Tibial nerve (tissue), 4 donors: ENCODE measurements at regions not wholly inside any gene's neighbourhood (a gene's known extent, or its start where the extent isn't known, plus 50 kb on each side); places are given as distances from the start of the nearest gene placed in this dataset.

Experiments
- DNase-seq, 2 donors: peaks; one replicate each; pipeline ENCODE4 v3.0.0-alpha.2; 2019; ENCODE audit warnings: low spot score in 2 of 2
- H3K27ac ChIP-seq, 4 donors: fragments of 200-600 bp; sonication (generic) in 3 of 4; one replicate each; pipeline ENCODE4 v1.5.1; 2017 to 2019; ENCODE audit warnings: mild to moderate bottlenecking in 1 of 4
- H3K27me3 ChIP-seq, 2 donors: fragments of 200-600 bp; sonication (generic) in 1 of 2; one replicate each; pipeline versions ENCODE4 v1.5.1 to v1.6.0; 2017 to 2019
- H3K36me3 ChIP-seq, 3 donors: fragments of 200-600 bp; sonication (generic); one replicate each; pipeline ENCODE4 v1.5.1; 2018 to 2019
- H3K4me1 ChIP-seq, 4 donors: fragments of 200-600 bp; sonication (generic) in 3 of 4; one replicate each; pipeline ENCODE4 v1.5.1; 2017 to 2019
- H3K4me3 ChIP-seq, 4 donors: fragments of 200-600 bp; sonication (generic) in 3 of 4; one replicate each; pipeline ENCODE4 v1.5.1; 2017 to 2019; ENCODE audit warnings: mild to moderate bottlenecking in 1 of 4, moderate library complexity in 1 of 4
- H3K9me3 ChIP-seq, 4 donors: fragments of 200-600 bp; sonication (generic) in 3 of 4; one replicate each; pipeline ENCODE4 v1.5.1; 2017 to 2019
- CTCF ChIP-seq, 5 experiments: fragments of 200-600 bp in 3 of 5; fragments of 450-650 bp in 2 of 5; sonication (generic) in 3 of 5; IDR thresholded peaks; one replicate each; pipeline ENCODE4 v1.5.1; 2016 to 2019; ENCODE audit warnings: antibody characterized with exemption in 5 of 5, mild to moderate bottlenecking in 3 of 5, moderate library complexity in 2 of 5
- EP300 ChIP-seq, 2 donors: sonication (generic); formaldehyde crosslinking; IDR thresholded peaks; one replicate each; pipeline ENCODE4 v1.6.1; 2017; ENCODE audit warnings: antibody characterized with exemption in 2 of 2, mild to moderate bottlenecking in 1 of 2
- POLR2A ChIP-seq, 2 donors: fragments of 450-650 bp; IDR thresholded peaks; one replicate each; pipeline ENCODE4 v1.6.1; 2017; ENCODE audit warnings: antibody characterized with exemption in 2 of 2, mild to moderate bottlenecking in 2 of 2, moderate library complexity in 2 of 2
- WGBS, 2 donors: methylation state at CpG; one replicate each; pipeline ENCODE4 v1.1.5; 2018; 5-methylcytosine and 5-hydroxymethylcytosine counted together

DNA sequence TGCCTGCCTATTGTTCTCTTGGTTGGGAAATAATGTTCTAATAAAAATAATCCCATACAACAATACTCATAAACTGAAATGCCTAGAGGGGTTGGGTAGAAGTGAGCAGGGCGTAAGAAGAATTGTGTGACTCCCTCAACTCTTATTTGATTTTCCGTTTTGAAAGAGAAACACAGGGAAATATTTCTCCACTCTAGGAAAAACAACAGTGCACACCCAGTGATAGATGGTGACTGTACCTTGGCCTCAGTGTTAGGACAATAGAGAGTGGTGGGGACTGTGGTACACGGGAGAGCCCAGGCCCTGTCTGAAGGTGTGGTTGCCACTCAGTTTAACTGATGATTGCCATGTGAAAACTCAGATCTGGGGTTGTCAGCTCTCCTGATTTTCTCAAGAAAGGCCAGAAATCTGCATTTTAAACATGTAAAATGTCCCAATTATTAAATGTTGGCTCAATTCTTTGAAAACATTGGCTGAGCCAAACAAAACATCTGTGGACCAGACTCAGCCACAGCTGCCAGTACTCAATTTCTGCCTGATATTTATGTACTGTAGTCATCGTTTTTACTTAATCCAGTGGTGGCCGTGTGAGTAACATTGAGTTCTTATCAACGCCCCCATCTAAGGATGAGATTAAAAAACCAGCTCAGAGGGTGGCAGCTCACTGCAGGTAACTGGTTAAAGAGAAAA is 103.8 kb upstream of the ZNF618 start:
- Histone ChIP-seq H3K9me3 (peaks cover 0 to 6% (median 0%) of the 10 kb centered on the region in 4 donors), H3K36me3 (no peaks in the 10 kb centered on the region), H3K27me3 (no peaks in the 10 kb centered on the region), H3K4me1 (peaks cover 0 to 17% (median 0%) of the 10 kb centered on the region in 4 donors), H3K27ac (no peak overlapping the region), H3K4me3 (no peak overlapping the region)
- DNase-seq = peak in 1 of 2 donors; percentile 25
- TF ChIP-seq POLR2A (IDR thresholded peaks at IDR 0.05) (no peak), EP300 (IDR thresholded peaks at IDR 0.05) (peak in 1 of 2 donors; percentile 48)
- WGBS, 2 donors = 49 to 60% methylated on average over 6 of the region's 6 CpGs

- no peak for TF ChIP-seq EP300 (IDR thresholded peaks at IDR 0.05)
- no peak for TF ChIP-seq POLR2A (IDR thresholded peaks at IDR 0.05)
- no peak for TF ChIP-seq CTCF (IDR thresholded peaks at IDR 0.05)
- H3K36me3 ChIP-seq = no peaks in the 10 kb centered on the region
- 92 to 95% methylated on average over 1 of the region's 1 CpG for WGBS, 2 donors
- DNase-seq = no peak
- peaks cover 0 to 17% (median 0%) of the 10 kb centered on the region in 4 donors for H3K4me1 ChIP-seq
- no peaks in the 10 kb centered on the region for H3K27me3 ChIP-seq
- no peak overlapping the region for H3K27ac ChIP-seq
- no peak overlapping the region for H3K4me3 ChIP-seq
- H3K9me3 ChIP-seq = peaks cover 0 to 12% (median 0%) of the 10 kb centered on the region in 4 donors
Observed at GRCh38 chr9:113774963-113775362, 101.1 kb upstream of the ZNF618 start.

- 58 to 59% methylated on average over 3 of the region's 3 CpGs for WGBS, 2 donors
- TF ChIP-seq EP300 (IDR thresholded peaks at IDR 0.05) = no peak
- TF ChIP-seq POLR2A (IDR thresholded peaks at IDR 0.05) = no peak
- TF ChIP-seq CTCF (IDR thresholded peaks at IDR 0.05) = no peak
- H3K27ac ChIP-seq = no peak overlapping the region
Observed at GRCh38 chr9:113775749-113776148, 100.4 kb upstream of the ZNF618 start.

DNA sequence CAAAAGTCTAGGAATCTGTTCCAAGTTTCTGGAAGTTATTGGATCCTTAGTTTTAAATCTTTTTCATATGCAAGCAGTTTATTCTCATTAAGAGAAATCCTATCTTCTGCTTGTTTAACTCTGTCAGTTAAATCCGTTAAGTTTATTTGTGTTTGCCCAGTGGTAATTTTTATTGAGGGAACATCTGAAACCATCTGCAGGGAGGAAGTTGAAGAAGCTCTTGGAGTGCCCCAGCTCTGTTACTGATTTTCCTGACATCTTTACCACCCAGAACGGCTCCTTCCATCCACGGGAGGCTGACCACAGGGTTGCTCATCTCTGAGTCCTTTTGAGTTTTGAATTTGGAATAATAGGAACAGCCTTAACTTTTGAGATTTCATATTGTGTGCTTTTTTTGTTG is 99.9 kb upstream of the ZNF618 start:
- Histone ChIP-seq H3K27ac (no peak overlapping the region), H3K4me1 (peaks cover 0 to 12% (median 0%) of the 10 kb centered on the region in 4 donors), H3K36me3 (no peaks in the 10 kb centered on the region), H3K27me3 (no peaks in the 10 kb centered on the region), H3K4me3 (no peak overlapping the region), H3K9me3 (peaks cover 0 to 12% (median 0%) of the 10 kb centered on the region in 4 donors)
- DNase-seq = no peak
- TF ChIP-seq CTCF (IDR thresholded peaks at IDR 0.05) = no peak
- no peak for TF ChIP-seq POLR2A (IDR thresholded peaks at IDR 0.05)
- TF ChIP-seq EP300 (IDR thresholded peaks at IDR 0.05) = no peak
- 35 to 50% methylated on average over 3 of the region's 3 CpGs for WGBS, 2 donors

More at GRCh38 chr9:113775749-113776148, 100.4 kb upstream of the ZNF618 start:
- H3K4me3 ChIP-seq = no peak overlapping the region
- H3K9me3 ChIP-seq = peaks cover 0 to 12% (median 0%) of the 10 kb centered on the region in 4 donors
- DNase-seq = no peak
- peaks cover 0 to 17% (median 0%) of the 10 kb centered on the region in 4 donors for H3K4me1 ChIP-seq
- H3K27me3 ChIP-seq = no peaks in the 10 kb centered on the region
- H3K36me3 ChIP-seq = no peaks in the 10 kb centered on the region

- no peaks in the 10 kb centered on the region for H3K4me1 ChIP-seq
- H3K36me3 ChIP-seq = no peaks in the 10 kb centered on the region
- TF ChIP-seq POLR2A (IDR thresholded peaks at IDR 0.05) (no peak), CTCF (IDR thresholded peaks at IDR 0.05) (no peak)
- H3K27ac ChIP-seq = no peak overlapping the region
- H3K27me3 ChIP-seq = no peaks in the 10 kb centered on the region
- H3K4me3 ChIP-seq = no peak overlapping the region
- no peak for DNase-seq
- H3K9me3 ChIP-seq = peaks cover 0 to 6% (median 0%) of the 10 kb centered on the region in 4 donors
- WGBS, 2 donors = 95 to 100% methylated on average over 2 of the region's 2 CpGs
Observed at GRCh38 chr9:113781381-113781780, 94.7 kb upstream of the ZNF618 start.
